Daoy (cell line): ENCODE measurements at regions not wholly inside any gene's neighbourhood (a gene's known extent, or its start where the extent isn't known, plus 50 kb on each side); places are given as distances from the start of the nearest gene placed in this dataset.

Experiments used
- DNase-seq: peaks from one replicate; pipeline ENCODE4 v3.0.0-alpha.2; 2015; ENCODE audit warnings: low read depth

DNA sequence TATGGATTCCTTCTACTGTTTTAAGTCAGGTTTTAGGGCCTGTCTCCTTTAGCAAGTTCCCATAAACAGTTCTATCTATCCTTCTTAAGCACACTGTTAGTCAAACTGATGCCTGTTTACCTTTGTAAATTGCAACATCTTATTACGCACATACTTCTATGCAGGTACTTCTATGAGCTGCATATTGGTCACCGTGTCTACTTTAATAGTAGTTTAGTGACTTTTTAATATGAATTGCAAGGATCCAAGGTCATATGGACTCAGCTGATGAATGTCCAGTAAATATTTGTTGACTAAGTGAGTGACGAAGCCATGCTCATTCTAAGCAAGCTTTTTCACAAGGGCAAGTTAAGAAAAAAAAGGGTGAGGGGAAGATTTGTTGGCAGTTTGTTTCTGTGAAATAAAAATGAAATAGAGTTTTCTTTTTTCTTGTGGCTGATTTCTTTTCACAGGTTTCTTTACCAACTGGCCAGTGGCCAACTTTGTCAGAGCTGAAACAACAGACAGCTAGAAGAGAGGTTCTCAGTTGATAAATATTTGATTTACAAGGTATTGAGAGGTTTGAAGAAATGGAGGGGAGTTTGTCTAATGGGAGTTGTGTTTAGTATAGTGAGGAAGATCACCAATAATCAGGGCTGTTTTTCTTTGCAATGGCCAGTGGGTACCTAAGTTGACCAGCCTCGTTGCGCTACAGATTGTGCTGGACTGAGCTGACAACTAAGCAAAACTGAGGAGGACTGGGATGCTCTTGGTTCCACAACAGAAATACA, 141.1 kb downstream of the SLC15A5 start:
- DNase-seq, result no peak

DNA sequence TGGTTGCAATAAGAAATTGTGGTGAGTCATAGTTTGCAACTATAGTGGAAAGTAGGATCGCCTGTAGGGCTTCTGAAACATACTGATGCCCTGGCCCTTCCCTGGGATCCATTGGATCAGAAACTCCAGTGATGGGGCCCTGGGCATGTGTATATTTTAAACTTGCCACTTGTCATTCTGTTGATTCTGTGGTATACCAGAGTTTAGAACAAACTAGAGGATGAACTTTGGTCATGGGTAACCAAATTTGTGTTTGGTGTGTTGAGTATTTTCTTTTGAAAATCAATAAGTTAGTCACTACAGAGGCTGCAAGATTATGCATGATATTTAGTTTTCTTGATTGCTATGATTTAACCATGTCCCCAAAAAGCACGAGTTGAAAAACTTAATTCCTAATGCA, 142.2 kb downstream of the SLC15A5 start:
- DNase-seq, result no peak

DNA sequence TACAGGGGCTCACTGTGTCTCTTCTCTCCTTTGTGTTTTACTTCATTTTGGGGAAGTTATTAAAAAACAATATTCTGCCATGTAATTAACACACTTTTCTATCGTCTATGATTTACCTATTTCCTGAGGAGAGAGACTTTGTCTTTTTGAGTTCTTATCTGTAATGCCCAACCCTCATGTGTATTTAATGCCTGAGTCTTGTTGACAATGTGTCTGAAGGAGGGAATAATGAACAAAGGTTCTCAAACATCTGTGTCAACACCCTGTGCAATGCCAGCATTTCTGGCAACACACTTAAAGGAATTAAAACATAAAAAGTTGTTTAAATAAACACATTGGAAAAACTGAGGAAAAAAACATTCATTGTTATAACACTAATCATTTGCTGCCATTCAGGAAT, 147.1 kb downstream of the SLC15A5 start:
- DNase-seq, result no peak

DNA sequence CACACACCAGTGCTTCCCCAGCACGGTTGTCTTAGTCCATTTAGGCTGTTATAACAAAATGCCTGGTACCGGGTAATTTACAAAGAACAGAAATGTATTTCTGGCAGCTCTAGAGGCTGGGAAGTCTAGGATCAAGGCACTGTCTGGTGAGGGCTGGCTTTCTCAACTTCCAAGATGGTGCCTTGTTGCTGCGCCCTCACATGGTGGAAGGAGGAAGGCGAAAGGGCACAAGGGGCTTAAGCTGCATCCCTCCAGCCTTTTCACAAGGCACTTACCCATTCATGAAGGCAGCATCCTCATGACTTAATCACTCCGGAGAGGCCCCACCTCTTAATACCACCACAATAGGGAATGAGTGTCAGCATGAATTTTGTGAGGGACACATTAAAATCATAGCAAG, 155.5 kb downstream of the SLC15A5 start:
- DNase-seq, result no peak

DNA sequence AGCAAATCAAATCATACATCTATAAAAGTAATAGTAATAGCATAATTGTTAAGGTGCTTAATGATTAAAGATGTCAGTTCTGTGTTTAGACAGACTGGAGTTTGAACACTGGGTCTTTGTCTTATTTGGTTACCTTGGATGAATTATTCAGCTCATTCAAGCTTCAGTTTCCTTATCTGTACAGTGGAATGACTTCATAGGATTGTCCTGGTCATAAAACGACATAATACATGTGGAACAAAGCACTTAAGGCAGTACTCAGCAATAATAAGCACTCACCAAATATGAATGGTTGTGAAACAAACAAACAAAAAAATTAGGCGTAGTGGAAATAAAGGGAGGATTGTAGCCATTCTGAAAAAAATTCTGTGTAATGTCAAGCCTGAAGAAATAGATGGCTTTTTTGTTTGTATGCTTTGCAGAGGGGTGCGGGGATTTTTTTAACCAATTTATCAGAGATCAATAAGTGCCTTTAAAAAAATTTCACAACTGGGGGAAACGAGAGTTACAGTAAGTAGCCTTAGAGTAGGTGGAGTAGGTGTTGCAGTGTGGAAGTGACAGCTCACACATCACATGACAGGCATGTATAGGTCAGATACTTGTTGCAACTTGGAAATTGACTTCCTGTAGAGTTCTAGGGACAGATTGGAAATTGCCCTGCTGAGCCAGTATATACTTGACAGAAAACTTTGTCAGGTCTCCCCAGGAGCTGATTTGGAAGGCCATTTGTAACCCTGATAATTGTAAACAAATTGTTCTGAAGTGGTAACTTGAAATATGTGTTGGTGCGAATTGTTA, 157.7 kb downstream of the SLC15A5 start:
- no peak for DNase-seq

DNA sequence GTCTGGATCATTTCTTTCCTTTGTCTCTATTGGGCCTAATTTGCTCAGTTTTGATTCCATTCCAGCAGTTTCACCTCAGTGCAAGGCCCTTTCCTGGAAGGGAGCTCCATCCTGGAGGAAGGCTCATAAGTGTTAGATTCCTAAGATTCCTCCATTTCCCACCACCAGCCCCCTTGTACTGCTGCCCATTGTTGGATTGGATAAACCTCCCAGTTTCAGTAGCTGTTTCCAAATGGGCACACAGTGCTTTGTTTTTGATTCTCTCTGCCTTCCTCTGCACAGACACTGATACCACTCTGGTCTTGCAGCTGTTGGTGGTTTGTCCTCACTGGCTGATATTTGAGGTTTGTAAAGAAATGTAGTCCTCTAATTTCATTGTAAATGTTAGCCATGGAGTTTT, 158.9 kb downstream of the SLC15A5 start:
- no peak for DNase-seq

DNA sequence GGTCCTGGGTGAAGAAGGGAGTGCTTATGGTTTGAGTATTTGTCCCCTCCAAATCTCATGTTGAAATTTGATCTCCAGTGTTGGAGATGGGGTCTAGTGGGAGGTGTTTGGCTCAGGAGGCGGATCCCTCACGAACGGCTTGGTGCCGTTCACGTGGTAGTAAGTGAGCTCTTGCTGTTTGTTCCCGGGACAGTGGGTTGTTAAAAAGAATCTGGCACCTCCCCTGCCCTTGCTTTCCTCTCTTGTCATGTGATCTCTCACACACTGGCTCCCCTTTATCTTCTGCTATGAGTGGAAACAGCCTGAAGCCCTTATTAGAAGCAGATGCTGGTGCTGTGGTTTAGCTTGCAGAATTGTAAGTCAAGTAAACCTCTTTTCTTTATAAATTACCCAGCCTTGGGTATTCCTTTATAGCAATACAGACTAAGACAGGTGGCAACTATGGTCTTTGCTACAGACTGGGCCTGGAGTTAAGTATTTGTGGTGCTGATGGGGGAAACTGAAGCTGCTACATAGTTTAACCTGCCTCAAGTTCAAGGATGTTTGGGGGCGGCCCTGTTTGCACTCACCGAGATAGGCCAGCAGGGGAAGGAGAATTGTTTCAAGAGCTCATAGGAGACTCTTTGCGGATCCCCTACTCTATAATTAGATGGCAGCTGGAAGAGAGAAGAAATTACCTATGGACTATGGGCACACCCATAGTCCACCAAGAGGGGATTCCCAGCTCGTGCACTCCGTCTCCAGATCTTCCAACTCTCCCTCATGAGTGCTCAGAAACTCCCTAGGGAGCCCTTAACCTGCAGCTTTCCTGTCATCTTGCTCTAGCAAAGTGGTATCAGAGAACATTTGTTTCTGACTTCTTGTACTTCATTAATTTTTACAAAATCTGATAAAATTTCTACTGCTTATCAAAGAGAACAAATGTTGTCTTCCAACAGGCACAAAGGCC, 164.6 kb downstream of the SLC15A5 start:
- peak; percentile 12 for DNase-seq

DNA sequence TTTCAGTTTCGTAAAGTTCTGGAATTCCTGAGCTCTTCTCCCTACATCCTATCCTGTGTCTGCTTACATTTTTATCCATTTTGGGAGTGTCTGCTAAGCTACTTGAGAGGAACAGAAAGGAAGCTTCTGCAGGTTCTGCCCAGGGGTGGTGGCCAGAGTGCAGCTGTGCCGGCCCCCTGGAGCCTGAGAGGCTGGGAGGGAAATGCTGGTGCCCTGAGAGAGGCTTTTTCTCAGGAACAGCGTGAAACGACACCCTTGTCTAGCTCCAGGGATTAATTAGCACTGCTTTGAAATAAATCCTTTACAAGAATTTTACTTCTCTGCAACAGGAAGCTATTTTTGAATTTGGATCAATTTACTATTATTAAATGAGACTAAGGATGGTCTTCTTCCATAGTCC, 165.4 kb downstream of the SLC15A5 start:
- DNase-seq, result no peak

DNA sequence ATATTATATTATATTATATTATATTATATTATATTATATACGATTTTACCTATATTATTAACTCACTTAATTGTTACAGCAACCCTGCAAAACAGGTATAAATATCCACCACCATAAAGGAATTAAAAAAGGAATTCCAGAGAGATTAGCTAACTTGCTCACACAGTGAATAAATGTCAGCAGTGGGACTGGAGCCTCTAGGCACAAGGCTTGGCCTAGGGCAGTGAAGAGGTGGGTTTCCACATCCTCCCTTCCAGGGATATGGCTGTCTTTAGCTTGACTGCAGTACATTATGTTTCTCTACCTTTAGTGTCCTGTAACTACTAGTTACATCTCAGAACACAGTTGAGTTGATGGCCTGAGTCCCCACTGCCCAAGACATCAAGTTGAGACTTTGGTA, 166.9 kb downstream of the SLC15A5 start:
- DNase-seq, result no peak

DNA sequence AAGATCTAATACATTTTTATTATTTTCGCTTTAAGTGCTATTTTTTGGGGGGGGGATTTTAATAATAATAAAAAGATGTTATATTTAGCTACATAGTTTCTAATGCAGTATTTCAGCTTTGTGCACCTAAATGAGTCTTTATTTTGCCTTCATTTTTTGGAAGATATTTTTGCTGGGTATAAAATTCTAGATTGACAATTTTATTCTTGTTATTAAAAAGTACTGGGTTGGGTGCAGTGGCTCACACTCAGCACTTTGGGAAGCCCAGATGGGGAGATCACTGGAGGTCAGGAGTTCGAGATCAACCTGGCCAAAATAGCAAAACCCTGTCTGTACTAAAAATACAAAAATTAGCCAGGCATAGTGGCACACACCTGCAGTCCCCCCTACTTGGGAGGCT, 173.6 kb downstream of the SLC15A5 start:
- no peak for DNase-seq

DNA sequence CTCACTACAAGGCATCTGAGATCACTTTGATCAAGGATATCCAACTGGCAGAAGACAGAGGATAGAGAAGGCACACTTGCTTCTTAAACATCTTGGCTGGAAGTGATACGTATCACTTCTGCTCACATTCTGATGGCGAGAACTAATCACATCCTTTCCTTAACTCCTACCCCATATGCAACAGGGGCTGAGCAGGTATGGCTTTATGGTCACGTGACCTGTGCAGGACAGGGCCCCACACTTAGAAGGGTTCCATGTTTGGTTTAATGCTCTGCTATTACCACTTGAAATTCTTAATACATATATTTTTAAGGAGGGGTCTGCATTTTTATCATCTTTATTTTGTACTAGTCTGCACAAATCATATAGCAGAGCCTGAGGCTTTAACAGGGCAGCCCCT, 177.3 kb downstream of the SLC15A5 start:
- DNase-seq, result no peak

DNA sequence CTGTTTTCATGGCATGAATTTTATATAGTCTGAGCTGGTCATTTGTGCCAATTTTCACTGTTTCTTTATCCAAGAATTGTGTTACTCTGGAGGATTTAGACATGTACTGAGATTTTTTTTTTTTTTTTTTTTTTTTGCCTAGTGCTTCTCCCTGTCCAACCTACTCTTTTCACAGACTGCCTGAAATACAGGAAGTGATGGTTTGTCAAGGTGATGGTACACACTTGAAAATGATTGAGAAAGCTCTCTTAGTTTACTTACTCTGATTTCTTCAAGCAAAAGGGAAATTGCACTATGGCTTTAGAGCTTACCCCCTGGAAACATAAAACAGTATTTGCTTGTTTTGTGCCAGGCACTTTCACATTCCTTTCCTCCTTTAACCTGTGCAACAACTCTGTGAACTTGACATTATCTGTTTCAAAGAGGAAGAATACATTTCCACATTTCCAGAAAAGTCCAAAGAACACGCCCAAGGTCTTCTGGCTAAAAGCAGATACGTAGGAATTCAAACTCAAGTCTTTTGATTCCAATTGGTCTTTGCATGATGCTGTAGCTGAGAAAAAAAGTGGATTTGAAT, 181.1 kb downstream of the SLC15A5 start:
- no peak for DNase-seq

DNA sequence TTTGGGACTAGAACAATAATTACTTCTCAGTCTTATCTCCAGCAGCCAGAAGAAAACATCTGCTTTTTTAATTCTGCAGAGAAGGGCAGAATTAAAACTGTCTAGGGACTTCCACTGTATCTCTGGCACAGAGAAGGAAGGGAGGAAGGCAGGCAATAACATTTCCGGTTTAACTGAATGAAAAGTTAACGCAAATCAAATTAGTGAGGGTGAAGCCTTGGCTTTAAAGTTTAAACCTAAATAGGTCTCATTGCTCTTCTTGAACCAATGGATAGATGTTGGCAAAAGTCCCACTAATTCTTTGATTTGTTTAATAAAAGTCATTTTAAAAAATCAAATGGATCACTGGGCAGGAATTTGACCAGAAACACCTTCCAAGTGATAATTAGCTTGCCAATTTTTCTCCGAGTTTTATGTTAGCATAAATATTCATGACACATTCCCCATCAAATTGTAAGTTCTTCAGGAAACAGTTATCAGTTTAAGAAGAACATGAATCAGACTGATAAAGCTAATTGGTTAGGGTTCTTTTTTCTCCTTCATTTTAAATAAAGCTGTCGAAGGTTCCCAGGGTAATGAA, 181.9 kb downstream of the SLC15A5 start:
- no peak for DNase-seq

DNA sequence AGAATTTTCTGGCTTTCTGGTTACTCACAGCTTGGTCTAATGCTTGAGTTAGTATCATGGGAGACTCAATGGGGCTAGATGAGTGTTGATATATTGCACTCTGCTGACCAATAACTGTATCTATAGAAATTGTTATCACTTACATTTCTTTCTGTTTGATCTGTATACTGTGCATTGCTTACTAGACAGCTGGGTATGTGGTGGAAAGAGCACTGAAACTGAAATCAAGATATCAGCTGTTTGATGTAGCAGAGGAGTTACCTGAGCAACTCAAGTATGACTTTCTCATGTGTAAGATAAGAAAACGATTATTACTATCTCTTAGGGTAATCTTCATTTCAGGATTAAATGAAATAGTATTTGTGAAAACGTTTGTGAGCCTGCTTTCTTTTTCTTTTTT, 183.0 kb downstream of the SLC15A5 start:
- no peak for DNase-seq

DNA sequence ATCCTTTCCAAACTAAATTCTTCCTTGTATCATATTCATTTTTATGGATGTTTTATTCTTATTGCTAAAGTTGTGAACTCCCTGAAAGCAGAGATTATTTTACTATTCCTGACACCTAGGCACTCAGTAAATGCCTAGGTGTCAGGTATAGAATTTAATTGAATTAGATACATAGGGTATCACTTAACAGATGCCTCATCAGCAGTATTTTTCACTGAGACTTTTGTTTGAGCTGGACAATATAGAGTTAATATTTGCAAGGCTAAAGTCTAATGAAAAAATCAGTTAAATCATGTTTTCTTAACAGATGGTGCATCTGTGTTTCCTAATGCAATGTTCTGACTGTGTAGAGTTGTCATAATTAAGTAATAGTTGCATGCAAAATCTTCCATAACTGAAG, 182.7 kb downstream of the DERA start:
- no peak for DNase-seq

DNA sequence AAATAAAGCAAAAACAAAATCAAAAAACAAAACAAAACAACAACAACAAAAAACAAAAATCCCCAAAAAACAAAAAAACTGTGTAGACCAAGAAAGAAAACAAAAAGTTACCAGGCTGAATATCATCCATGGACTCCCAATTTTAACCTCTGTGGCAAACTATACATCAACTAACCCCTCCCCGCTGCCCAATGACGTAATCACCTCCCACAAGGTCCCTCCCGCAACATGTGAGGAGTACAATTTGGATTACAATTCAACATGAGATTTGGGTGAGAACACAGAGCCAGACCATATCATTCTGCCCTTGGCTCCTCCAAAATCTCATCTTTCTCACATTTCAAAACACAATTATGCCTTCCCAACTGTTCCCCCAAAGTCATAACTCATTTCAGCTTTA, 179.8 kb downstream of the DERA start:
- no peak for DNase-seq

DNA sequence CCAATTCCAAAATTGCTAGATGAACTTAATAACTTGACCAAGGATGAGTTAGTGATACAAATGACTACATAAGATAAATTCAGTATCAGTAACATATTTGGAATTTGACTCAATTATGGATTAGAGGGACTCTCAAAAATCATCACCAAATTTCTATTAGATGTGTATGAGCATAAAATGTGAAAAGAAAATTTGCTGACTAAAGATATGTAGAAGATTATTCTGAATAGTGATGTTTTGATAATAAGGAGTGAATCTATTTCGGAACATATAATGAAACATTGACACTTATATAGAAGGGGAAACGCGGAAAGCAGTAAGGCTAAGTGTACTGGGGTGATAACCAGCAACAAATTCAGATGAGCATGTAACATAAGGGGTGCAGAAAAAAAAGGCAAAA, 177.3 kb downstream of the DERA start:
- no peak for DNase-seq
